Panc1 (cell line): ENCODE measurements at regions not wholly inside any gene's neighbourhood (a gene's known extent, or its start where the extent isn't known, plus 50 kb on each side); places are given as distances from the start of the nearest gene placed in this dataset.

Experiments
- CTCF ChIP-seq: fragments of 450-650 bp; IDR thresholded peaks from 2 replicates; pipeline ENCODE4 v1.5.1; 2017; ENCODE audit warnings: mild to moderate bottlenecking
- POLR2AphosphoS5 ChIP-seq: IDR thresholded peaks from 2 replicates; pipeline ENCODE4 v1.6.1; 2012; ENCODE audit warnings: mild to moderate bottlenecking, low read depth, low read length, moderate library complexity

- no peak for TF ChIP-seq CTCF
- TF ChIP-seq POLR2AphosphoS5, result no peak
Observed at GRCh38 chr13:112132619-112133018, 65.7 kb downstream of the SOX1 start.
